Esophagus squamous epithelium (tissue), 4 donors: ENCODE measurements at regions not wholly inside any gene's neighbourhood (a gene's known extent, or its start where the extent isn't known, plus 50 kb on each side); places are given as distances from the start of the nearest gene placed in this dataset.

ENCODE experiments used
- POLR2A ChIP-seq, 4 donors: fragments of 450-650 bp; IDR thresholded peaks; one replicate each; pipeline ENCODE4 v1.6.1; 2017; ENCODE audit warnings: antibody characterized with exemption in 4 of 4, mild to moderate bottlenecking in 4 of 4, moderate library complexity in 3 of 4
- TF ChIP-seq, protein P1 (sequence below), 6 experiments: fragments of 450-650 bp in 4 of 6; fragments of 200-600 bp in 2 of 6; sonication (generic) in 2 of 6; IDR thresholded peaks; one replicate each; pipeline ENCODE4 v1.5.1; 2016 to 2019; ENCODE audit warnings: antibody characterized with exemption in 6 of 6, mild to moderate bottlenecking in 4 of 6, moderate library complexity in 4 of 6

DNA sequence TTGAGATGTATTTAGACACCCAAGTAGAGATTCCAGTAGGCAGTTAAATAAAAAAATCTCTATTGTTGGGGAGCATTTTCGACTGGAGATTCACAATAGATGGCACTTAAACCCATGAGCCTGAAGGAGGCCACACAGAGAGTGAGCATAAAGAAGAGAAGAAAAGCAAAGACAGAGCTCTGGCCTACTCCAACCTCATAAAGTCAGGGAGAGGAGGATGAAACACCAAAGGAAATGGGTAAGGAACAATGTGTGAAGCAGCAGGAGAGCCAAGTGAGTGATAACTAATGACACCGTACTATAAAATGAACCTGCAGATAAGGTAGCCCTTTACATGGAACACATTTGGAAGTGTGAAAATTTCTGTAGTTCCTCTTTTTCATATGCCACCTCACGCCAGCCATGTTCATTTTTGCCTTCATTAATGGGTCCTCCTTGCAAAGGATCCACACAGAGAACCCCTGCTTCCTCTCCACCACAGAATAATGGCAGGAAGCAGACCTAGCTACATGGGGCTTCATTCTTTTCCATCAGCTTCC is 150.0 kb upstream of the SYT10 start:
- TF ChIP-seq, protein P1, sequence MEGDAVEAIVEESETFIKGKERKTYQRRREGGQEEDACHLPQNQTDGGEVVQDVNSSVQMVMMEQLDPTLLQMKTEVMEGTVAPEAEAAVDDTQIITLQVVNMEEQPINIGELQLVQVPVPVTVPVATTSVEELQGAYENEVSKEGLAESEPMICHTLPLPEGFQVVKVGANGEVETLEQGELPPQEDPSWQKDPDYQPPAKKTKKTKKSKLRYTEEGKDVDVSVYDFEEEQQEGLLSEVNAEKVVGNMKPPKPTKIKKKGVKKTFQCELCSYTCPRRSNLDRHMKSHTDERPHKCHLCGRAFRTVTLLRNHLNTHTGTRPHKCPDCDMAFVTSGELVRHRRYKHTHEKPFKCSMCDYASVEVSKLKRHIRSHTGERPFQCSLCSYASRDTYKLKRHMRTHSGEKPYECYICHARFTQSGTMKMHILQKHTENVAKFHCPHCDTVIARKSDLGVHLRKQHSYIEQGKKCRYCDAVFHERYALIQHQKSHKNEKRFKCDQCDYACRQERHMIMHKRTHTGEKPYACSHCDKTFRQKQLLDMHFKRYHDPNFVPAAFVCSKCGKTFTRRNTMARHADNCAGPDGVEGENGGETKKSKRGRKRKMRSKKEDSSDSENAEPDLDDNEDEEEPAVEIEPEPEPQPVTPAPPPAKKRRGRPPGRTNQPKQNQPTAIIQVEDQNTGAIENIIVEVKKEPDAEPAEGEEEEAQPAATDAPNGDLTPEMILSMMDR (IDR thresholded peaks at IDR 0.05) = no peak
- no peak for TF ChIP-seq POLR2A (IDR thresholded peaks at IDR 0.05)
